Activated CD8-positive, alpha-beta T cell treated with anti-CD3 and anti-CD28 coated beads for 36 hours (primary cell): ENCODE measurements at regions not wholly inside any gene's neighbourhood (a gene's known extent, or its start where the extent isn't known, plus 50 kb on each side); places are given as distances from the start of the nearest gene placed in this dataset.

Source experiments
- ATAC-seq: fragments of 200-7000 bp; cut with Tn5 transposase; one replicate; pipeline ENCODE4 v1.10.0; 2021; ENCODE audit warnings: mild to moderate bottlenecking, moderate library complexity
- CTCF ChIA-PET: fragments of 350-600 bp; sonication (Branson Sonifier 250); formaldehyde crosslinking; loops from one replicate; lab custom pipeline; 2021; ENCODE audit warnings: antibody characterized with exemption; lab: Charles Lee
- POLR2A ChIA-PET: fragments of 350-600 bp; sonication (Branson Sonifier 250); formaldehyde crosslinking; loops from one replicate; lab custom pipeline; 2021; ENCODE audit warnings: antibody characterized with exemption; lab: Charles Lee
- DNase-seq: peaks from one replicate; pipeline ENCODE4 v3.0.0-alpha.2; 2020
- H3K27ac Mint-ChIP-seq: one replicate; pipeline ENCODE4 v1.8.0; 2021; ENCODE audit warnings: mild to moderate bottlenecking, mixed read lengths
- H3K27me3 Mint-ChIP-seq: one replicate; pipeline ENCODE4 v1.8.0; 2021; ENCODE audit warnings: mixed read lengths
- H3K36me3 Mint-ChIP-seq: one replicate; pipeline ENCODE4 v1.8.0; 2021; ENCODE audit warnings: low read depth, mixed read lengths
- H3K4me1 Mint-ChIP-seq: one replicate; pipeline ENCODE4 v1.8.0; 2021; ENCODE audit warnings: low read depth, mixed read lengths
- H3K4me3 Mint-ChIP-seq: one replicate; pipeline ENCODE4 v1.8.0; 2021; ENCODE audit warnings: mild to moderate bottlenecking, moderate library complexity, mixed read lengths
- H3K9me3 Mint-ChIP-seq: one replicate; pipeline ENCODE4 v1.8.0; 2021; ENCODE audit warnings: mixed read lengths
- CTCF ChIP-seq: fragments of 200-600 bp; IDR thresholded peaks from one replicate; pipeline ENCODE4 v1.8.0; 2022; ENCODE audit warnings: antibody characterized with exemption, mild to moderate bottlenecking
- intact Hi-C: fragments of 100-400 bp; cut with micrococcal nuclease; formaldehyde crosslinking; loops from one replicate; pipeline ENCODE4 v1.10.0; 2022

- no peak for TF ChIP-seq CTCF
- DNase-seq (no peak), ATAC-seq (no peak)
- Mint-ChIP-seq H3K27me3 (no peaks in the 10 kb centered on the region), H3K4me3 (no peak overlapping the region), H3K9me3 (peaks cover 11% of the 10 kb centered on the region), H3K36me3 (no peaks in the 10 kb centered on the region), H3K4me1 (no peaks in the 10 kb centered on the region), H3K27ac (no peak overlapping the region)
- ChIA-PET CTCF (no interaction called here), POLR2A (no interaction called here)
- intact Hi-C loops: no loop called here
These were observed 131.2 kb upstream of the DACH1 start for GRCh38 chr13:71998223-71998622.

GRCh38 chr13:71979616-71980015 lies 112.6 kb upstream of the DACH1 start:
- TF ChIP-seq CTCF: no peak
- DNase-seq (no peak), ATAC-seq (no peak)
- Mint-ChIP-seq H3K4me3 (no peak overlapping the region), H3K4me1 (no peaks in the 10 kb centered on the region), H3K36me3 (no peaks in the 10 kb centered on the region), H3K9me3 (peaks cover 2% of the 10 kb centered on the region), H3K27ac (no peak overlapping the region), H3K27me3 (no peaks in the 10 kb centered on the region)
- intact Hi-C loops: no loop called here
- ChIA-PET CTCF (no interaction called here), POLR2A (no interaction called here)

GRCh38 chr13:71977028-71977427 lies 110.0 kb upstream of the DACH1 start:
- no peak overlapping the region for H3K27ac Mint-ChIP-seq
- CTCF ChIA-PET: interaction anchor here (1.2 kb wide), 1 partner anchor 12 kb away, joined by 3 read pairs; no protein-coding TSS in a partner anchor
- DNase-seq (no peak), ATAC-seq (no peak)
- TF ChIP-seq CTCF: no peak
- no peak overlapping the region for H3K4me3 Mint-ChIP-seq
- no peaks in the 10 kb centered on the region for H3K36me3 Mint-ChIP-seq
- H3K4me1 Mint-ChIP-seq: no peaks in the 10 kb centered on the region
- peaks cover 2% of the 10 kb centered on the region for H3K9me3 Mint-ChIP-seq
- intact Hi-C loops: no loop called here
- POLR2A ChIA-PET: no interaction called here
- no peaks in the 10 kb centered on the region for H3K27me3 Mint-ChIP-seq

- TF ChIP-seq CTCF: no peak
- ChIA-PET POLR2A (no interaction called here), CTCF (no interaction called here)
- intact Hi-C loops: no loop called here
- peaks cover 2% of the 10 kb centered on the region for H3K27me3 Mint-ChIP-seq
- no peaks in the 10 kb centered on the region for H3K4me1 Mint-ChIP-seq
- DNase-seq (no peak), ATAC-seq (no peak)
- no peaks in the 10 kb centered on the region for H3K36me3 Mint-ChIP-seq
- no peak overlapping the region for H3K27ac Mint-ChIP-seq
- no peak overlapping the region for H3K4me3 Mint-ChIP-seq
- H3K9me3 Mint-ChIP-seq: peaks cover 3% of the 10 kb centered on the region
These were observed 101.0 kb upstream of the DACH1 start for GRCh38 chr13:71967990-71968389.

- TF ChIP-seq CTCF: no peak
- intact Hi-C loops: no loop called here
- Mint-ChIP-seq H3K4me3 (no peak overlapping the region), H3K4me1 (no peaks in the 10 kb centered on the region), H3K27me3 (peaks cover 2% of the 10 kb centered on the region), H3K27ac (no peak overlapping the region), H3K36me3 (no peaks in the 10 kb centered on the region), H3K9me3 (peaks cover under 1% of the 10 kb centered on the region)
- CTCF ChIA-PET: no interaction called here
- no peak for DNase-seq
- POLR2A ChIA-PET: no interaction called here
- no peak for ATAC-seq
These were observed 97.6 kb upstream of the DACH1 start for GRCh38 chr13:71964491-71965100.
